Adipose tissue (tissue), 3 donors: ENCODE measurements at regions not wholly inside any gene's neighbourhood (a gene's known extent, or its start where the extent isn't known, plus 50 kb on each side); places are given as distances from the start of the nearest gene placed in this dataset.
"Not testable (repeated sequence)": the region's sequence is repeated elsewhere in the genome, so short reads cannot be mapped to it uniquely, and the experiment has no call there.

ENCODE experiments used
- H3K27ac ChIP-seq: one replicate; pipeline ENCODE4 v1.5.1; 2013; ENCODE audit warnings: low read depth, low read length
- WGBS, 3 donors: extraction: QIAGEN DNeasy Blood & Tissue Kit; methylation state at CpG; one replicate each; pipeline ENCODE4 v1.1.7; 2013; 5-methylcytosine and 5-hydroxymethylcytosine counted together
- donor health status: healthy with polysubstance abuse.
- donor health status: Bipolar disorder and iron deficiency.
- donor health status: healthy.

GRCh38 chr20:57977569-57977968, 250.9 kb downstream of the ANKRD60 start:
- WGBS, 3 donors = 52 to 66% (median 58%) methylated on average over 7 of the region's 7 CpGs

GRCh38 chr20:57977141-57977540, 251.3 kb downstream of the ANKRD60 start:
- WGBS, 3 donors = 52 to 75% (median 66%) methylated on average over 10 of the region's 10 CpGs
- no peak overlapping the region for H3K27ac ChIP-seq

More at GRCh38 chr20:57977569-57977968, 250.9 kb downstream of the ANKRD60 start:
- H3K27ac ChIP-seq = no peak overlapping the region

- 81 to 94% (median 91%) methylated on average over 3 of the region's 3 CpGs for WGBS, 3 donors
- no peak overlapping the region for H3K27ac ChIP-seq
Observed at GRCh38 chr20:57974863-57975262, 253.6 kb downstream of the ANKRD60 start.

- H3K27ac ChIP-seq = no peak overlapping the region
- 47 to 94% (median 82%) methylated on average over 3 of the region's 3 CpGs for WGBS, 3 donors
Observed at GRCh38 chr20:57973886-57974285, 254.6 kb downstream of the ANKRD60 start.

GRCh38 chr20:57971583-57971982, 256.9 kb downstream of the ANKRD60 start:
- not testable (repeated sequence) for H3K27ac ChIP-seq
- WGBS, 3 donors = 79 to 100% (median 95%) methylated on average over 1 of the region's 1 CpG

GRCh38 chr20:57970856-57971255, 257.6 kb downstream of the ANKRD60 start:
- H3K27ac ChIP-seq = no peak overlapping the region
- WGBS, 3 donors = 44 to 64% (median 64%) methylated on average over 6 of the region's 6 CpGs

- H3K27ac ChIP-seq = no peak overlapping the region
- 49 to 56% (median 50%) methylated on average over 5 of the region's 5 CpGs for WGBS, 3 donors
Observed at GRCh38 chr20:57970116-57970515, 258.3 kb downstream of the ANKRD60 start.

GRCh38 chr20:57968120-57968519, 258.3 kb upstream of the PMEPA1 start:
- no peak overlapping the region for H3K27ac ChIP-seq
- WGBS, 3 donors = 63 to 86% (median 85%) methylated on average over 1 of the region's 1 CpG

GRCh38 chr20:57967364-57967763, 257.5 kb upstream of the PMEPA1 start:
- H3K27ac ChIP-seq = no peak overlapping the region
- 61 to 86% (median 83%) methylated on average over 10 of the region's 10 CpGs for WGBS, 3 donors

- H3K27ac ChIP-seq = no peak overlapping the region
- 67 to 80% (median 76%) methylated on average over 5 of the region's 5 CpGs for WGBS, 3 donors
Observed at GRCh38 chr20:57966620-57967019, 256.8 kb upstream of the PMEPA1 start.

- WGBS, 3 donors = 67 to 90% (median 85%) methylated on average over 11 of the region's 11 CpGs
Observed at GRCh38 chr20:57965441-57965840, 255.6 kb upstream of the PMEPA1 start.

GRCh38 chr20:57964011-57964862, 254.4 kb upstream of the PMEPA1 start:
- H3K27ac ChIP-seq = no peak overlapping the region
- 58 to 74% (median 74%) methylated on average over 15 of the region's 15 CpGs for WGBS, 3 donors

More at GRCh38 chr20:57965441-57965840, 255.6 kb upstream of the PMEPA1 start:
- H3K27ac ChIP-seq = no peak overlapping the region

GRCh38 chr20:57960803-57961575, 251.2 kb upstream of the PMEPA1 start:
- WGBS, 3 donors = 43 to 76% (median 67%) methylated on average over 19 of the region's 19 CpGs

GRCh38 chr20:57959589-57959988, 249.8 kb upstream of the PMEPA1 start:
- 62 to 82% (median 82%) methylated on average over 4 of the region's 4 CpGs for WGBS, 3 donors
- no peak overlapping the region for H3K27ac ChIP-seq

More at GRCh38 chr20:57960803-57961575, 251.2 kb upstream of the PMEPA1 start:
- no peak overlapping the region for H3K27ac ChIP-seq

GRCh38 chr20:57959018-57959417, 249.2 kb upstream of the PMEPA1 start:
- 53 to 85% (median 74%) methylated on average over 12 of the region's 12 CpGs for WGBS, 3 donors
- H3K27ac ChIP-seq = no peak overlapping the region

- H3K27ac ChIP-seq = no peak overlapping the region
- 47 to 70% (median 60%) methylated on average over 3 of the region's 3 CpGs for WGBS, 3 donors
Observed at GRCh38 chr20:57958050-57958420, 248.2 kb upstream of the PMEPA1 start.

GRCh38 chr20:57957411-57958049, 247.7 kb upstream of the PMEPA1 start:
- H3K27ac ChIP-seq = no peak overlapping the region
- WGBS, 3 donors = 72 to 75% (median 75%) methylated on average over 10 of the region's 10 CpGs

GRCh38 chr20:57953638-57954037, 243.8 kb upstream of the PMEPA1 start:
- 56 to 62% (median 58%) methylated on average over 4 of the region's 4 CpGs for WGBS, 3 donors
- no peak overlapping the region for H3K27ac ChIP-seq

- 94 to 96% (median 95%) methylated on average over 1 of the region's 1 CpG for whole genome bisulfite sequencing, 3 donors
- H3K27ac ChIP-seq = no peak overlapping the region
Observed at GRCh38 chr20:57952136-57952535, 242.3 kb upstream of the PMEPA1 start.
